Endodermal cell (in vitro differentiated cells): ENCODE measurements at regions not wholly inside any gene's neighbourhood (a gene's known extent, or its start where the extent isn't known, plus 50 kb on each side); places are given as distances from the start of the nearest gene placed in this dataset.

Source experiments
- DNase-seq: peaks from one replicate; pipeline ENCODE4 v3.0.0-alpha.2; 2017
- H3K27ac ChIP-seq: 2 replicates; pipeline ENCODE4 v1.5.1; 2013; ENCODE audit warnings: mild to moderate bottlenecking, low read depth, low read length, moderate library complexity
- H3K27me3 ChIP-seq: 2 replicates; pipeline ENCODE4 v1.6.1; 2013; ENCODE audit warnings: mild to moderate bottlenecking, low read length, moderate library complexity; ENCODE audit not compliant: insufficient read depth, control insufficient read depth, poor library complexity, severe bottlenecking
- H3K36me3 ChIP-seq: 2 replicates; pipeline ENCODE4 v1.7.0; 2013; ENCODE audit warnings: mild to moderate bottlenecking, low read length, moderate library complexity; ENCODE audit not compliant: control insufficient read depth, insufficient read depth
- H3K4me1 ChIP-seq: one replicate; pipeline ENCODE4 v1.7.0; 2013; ENCODE audit warnings: low read length; ENCODE audit not compliant: control insufficient read depth, insufficient read depth
- H3K4me3 ChIP-seq: 2 replicates; pipeline ENCODE4 v1.5.1; 2013; ENCODE audit warnings: mild to moderate bottlenecking, low read length, moderate library complexity
- H3K9ac ChIP-seq: 2 replicates; pipeline ENCODE4 v1.6.1; 2013; ENCODE audit warnings: mild to moderate bottlenecking, low read length, moderate library complexity; ENCODE audit not compliant: poor library complexity, severe bottlenecking; ENCODE audit errors: extremely low read depth
- H3K9me3 ChIP-seq: 2 replicates; pipeline ENCODE4 v1.6.1; 2013; ENCODE audit warnings: mild to moderate bottlenecking, low read length, moderate library complexity; ENCODE audit not compliant: control insufficient read depth
- H3K27ac Mint-ChIP-seq: 2 replicates; pipeline ENCODE4 v1.8.0; 2020; ENCODE audit warnings: mixed read lengths
- H3K27me3 Mint-ChIP-seq: 2 replicates; pipeline ENCODE4 v1.8.0; 2021; ENCODE audit warnings: mild to moderate bottlenecking, mixed read lengths; ENCODE audit not compliant: insufficient read depth
- H3K36me3 Mint-ChIP-seq: 2 replicates; pipeline ENCODE4 v1.8.0; 2020; ENCODE audit warnings: low read depth, mixed read lengths
- H3K4me1 Mint-ChIP-seq: 2 replicates; pipeline ENCODE4 v1.8.0; 2020; ENCODE audit warnings: mixed read lengths
- H3K4me3 Mint-ChIP-seq: 2 replicates; pipeline ENCODE4 v1.8.0; 2020; ENCODE audit warnings: mild to moderate bottlenecking, moderate library complexity, mixed read lengths
- H3K9me3 Mint-ChIP-seq: 2 replicates; pipeline ENCODE4 v1.8.0; 2020; ENCODE audit warnings: mild to moderate bottlenecking, mixed read lengths
- CTCF ChIP-seq: fragments of 200-600 bp; sonication (generic); conservative IDR thresholded peaks from 2 replicates; pipeline ENCODE4 v1.5.0; 2021; ENCODE audit warnings: antibody characterized with exemption, mild to moderate bottlenecking
- WGBS, 2 experiments: methylation state at CpG; one replicate each; pipeline versions ENCODE4 v1.1.5 to v1.1.7; 2013; ENCODE audit warnings: missing lambda C conversion rate in 2 of 2, mixed read lengths in 1 of 2; ENCODE audit not compliant: insufficient coverage in 1 of 2, insufficient read length in 1 of 2; 5-methylcytosine and 5-hydroxymethylcytosine counted together

GRCh38 chr15:39248204-39248603 lies 332.7 kb upstream of the THBS1 start:
- Histone ChIP-seq H3K36me3 (no peaks in the 10 kb centered on the region), H3K4me3 (no peak overlapping the region), H3K9ac (no peak overlapping the region), H3K4me1 (no peaks in the 10 kb centered on the region), H3K27me3 (no peaks in the 10 kb centered on the region), H3K9me3 (no peaks in the 10 kb centered on the region), H3K27ac (no peak overlapping the region)
- no peak for DNase-seq
- no peaks in the 10 kb centered on the region for H3K4me1 Mint-ChIP-seq
- WGBS, 2 experiments = 53 to 82% methylated on average over 3 to 4 of the region's 4 CpGs
- no peak overlapping the region for H3K4me3 Mint-ChIP-seq
- H3K27ac Mint-ChIP-seq = no peak overlapping the region
- H3K27me3 Mint-ChIP-seq = peaks cover 2% of the 10 kb centered on the region
- H3K36me3 Mint-ChIP-seq = no peaks in the 10 kb centered on the region
- H3K9me3 Mint-ChIP-seq = no peaks in the 10 kb centered on the region
- no peak for TF ChIP-seq CTCF

- no peaks in the 10 kb centered on the region for H3K36me3 Mint-ChIP-seq
- H3K27me3 Mint-ChIP-seq = peaks cover 2% of the 10 kb centered on the region
- H3K4me3 Mint-ChIP-seq = no peak overlapping the region
- no peaks in the 10 kb centered on the region for H3K4me1 ChIP-seq
- no peak overlapping the region for H3K27ac Mint-ChIP-seq
- H3K9me3 Mint-ChIP-seq = no peaks in the 10 kb centered on the region
- H3K27me3 ChIP-seq = no peaks in the 10 kb centered on the region
- no peaks in the 10 kb centered on the region for H3K4me1 Mint-ChIP-seq
- TF ChIP-seq CTCF = no peak
- no peak overlapping the region for H3K27ac ChIP-seq
- no peak for DNase-seq
- H3K9ac ChIP-seq = no peak overlapping the region
- no peaks in the 10 kb centered on the region for H3K36me3 ChIP-seq
- no peak overlapping the region for H3K4me3 ChIP-seq
- no peaks in the 10 kb centered on the region for H3K9me3 ChIP-seq
- no CpG with 5 or more reads among the region's 1 CpG for WGBS, 2 experiments
Observed at GRCh38 chr15:39250001-39250400, 330.9 kb upstream of the THBS1 start.

- Mint-ChIP-seq H3K4me1 (no peaks in the 10 kb centered on the region), H3K27ac (no peak overlapping the region), H3K4me3 (no peak overlapping the region), H3K9me3 (no peaks in the 10 kb centered on the region), H3K27me3 (peaks cover 2% of the 10 kb centered on the region), H3K36me3 (no peaks in the 10 kb centered on the region)
- H3K27ac ChIP-seq = no peak overlapping the region
- H3K9ac ChIP-seq = no peak overlapping the region
- no peaks in the 10 kb centered on the region for H3K4me1 ChIP-seq
- no peaks in the 10 kb centered on the region for H3K36me3 ChIP-seq
- no peak overlapping the region for H3K4me3 ChIP-seq
- H3K27me3 ChIP-seq = no peaks in the 10 kb centered on the region
- no peaks in the 10 kb centered on the region for H3K9me3 ChIP-seq
- WGBS, 2 experiments = 86 to 100% methylated on average over 1 to 4 of the region's 4 CpGs
- no peak for TF ChIP-seq CTCF
- DNase-seq = no peak
Observed at GRCh38 chr15:39250460-39251186, 330.3 kb upstream of the THBS1 start.
